SK-N-SH treated with all-trans-retinoic acid at 6 μM for 48 hours (cell line): ENCODE measurements at regions not wholly inside any gene's neighbourhood (a gene's known extent, or its start where the extent isn't known, plus 50 kb on each side); places are given as distances from the start of the nearest gene placed in this dataset.

Experiments
- ATAC-seq: fragments of 200-7000 bp; cut with Tn5 transposase; 3 replicates; pipeline ENCODE4 v1.9.1; 2020; ENCODE audit warnings: mild to moderate bottlenecking, moderate library complexity
- ARNTL ChIP-seq: fragments of 450-650 bp; formaldehyde crosslinking; IDR thresholded peaks from 2 replicates; pipeline ENCODE4 v1.5.0; 2020; ENCODE audit warnings: low read depth, mild to moderate bottlenecking, moderate library complexity, borderline replicate concordance
- BACH2 ChIP-seq: fragments of 250-450 bp; sonication (Bioruptor Pico); IDR thresholded peaks from 2 replicates; pipeline ENCODE4 v1.9.0; 2021; ENCODE audit warnings: mild to moderate bottlenecking, borderline replicate concordance
- ESRRG ChIP-seq: fragments of 250-450 bp; sonication (Bioruptor Pico); IDR thresholded peaks from 2 replicates; pipeline ENCODE4 v1.6.1; 2021; ENCODE audit warnings: mild to moderate bottlenecking
- GLIS3 ChIP-seq: fragments of 250-450 bp; sonication (Bioruptor Pico); IDR thresholded peaks from 2 replicates; pipeline ENCODE4 v1.5.0; 2020; ENCODE audit warnings: mild to moderate bottlenecking, moderate library complexity
- OSR1 ChIP-seq: fragments of 250-450 bp; sonication (Bioruptor Pico); IDR thresholded peaks from 2 replicates; pipeline ENCODE4 v1.8.0; 2022; ENCODE audit warnings: moderate library complexity, mild to moderate bottlenecking, inconsistent platforms
- POU6F1 ChIP-seq: fragments of 250-450 bp; sonication (Bioruptor Pico); IDR thresholded peaks from 2 replicates; pipeline ENCODE4 v1.8.0; 2021; ENCODE audit warnings: low read depth, mild to moderate bottlenecking, moderate library complexity, borderline replicate concordance
- PPARA ChIP-seq: fragments of 250-450 bp; sonication (Bioruptor Pico); IDR thresholded peaks from 2 replicates; pipeline ENCODE4 v1.5.0; 2020; ENCODE audit warnings: mild to moderate bottlenecking, borderline replicate concordance
- SNAI2 ChIP-seq: fragments of 250-450 bp; sonication (Bioruptor Pico); IDR thresholded peaks from 2 replicates; pipeline ENCODE4 v1.5.0; 2020; ENCODE audit warnings: mild to moderate bottlenecking, moderate library complexity
- TCF4 ChIP-seq: fragments of 250-450 bp; sonication (Bioruptor Pico); IDR thresholded peaks from 2 replicates; pipeline ENCODE4 v1.8.0; 2021; ENCODE audit warnings: mild to moderate bottlenecking, moderate library complexity, borderline replicate concordance
- TOX ChIP-seq: fragments of 250-450 bp; sonication (Bioruptor Pico); IDR thresholded peaks from 2 replicates; pipeline ENCODE4 v1.8.0; 2021; ENCODE audit warnings: mild to moderate bottlenecking, moderate library complexity, borderline replicate concordance
- ZC3H10 ChIP-seq: fragments of 250-450 bp; sonication (Bioruptor Pico); IDR thresholded peaks from 2 replicates; pipeline ENCODE4 v1.5.1; 2021; ENCODE audit warnings: mild to moderate bottlenecking, moderate library complexity
- ZFP3 ChIP-seq: fragments of 250-450 bp; sonication (Bioruptor Pico); IDR thresholded peaks from 2 replicates; pipeline ENCODE4 v1.5.0; 2020; ENCODE audit warnings: mild to moderate bottlenecking, moderate library complexity
- ZNF565 ChIP-seq: fragments of 450-650 bp; formaldehyde crosslinking; conservative IDR thresholded peaks from 2 replicates; pipeline ENCODE4 v1.5.0; 2020; ENCODE audit warnings: low read depth, mild to moderate bottlenecking, moderate library complexity
- ZNF70 ChIP-seq: fragments of 450-650 bp; formaldehyde crosslinking; IDR thresholded peaks from 2 replicates; pipeline ENCODE4 v1.5.0; 2020; ENCODE audit warnings: mild to moderate bottlenecking, moderate library complexity
- ZNF8 ChIP-seq: fragments of 450-650 bp; formaldehyde crosslinking; IDR thresholded peaks from 2 replicates; pipeline ENCODE4 v1.5.0; 2020; ENCODE audit warnings: mild to moderate bottlenecking, moderate library complexity
- TF ChIP-seq, protein P1 (sequence below): fragments of 250-450 bp; sonication (Bioruptor Pico); IDR thresholded peaks from 2 replicates; pipeline ENCODE4 v1.5.1; 2020; ENCODE audit warnings: low read depth, mild to moderate bottlenecking, moderate library complexity
- TF ChIP-seq, protein P2 (sequence below): fragments of 250-450 bp; sonication (Bioruptor Pico); IDR thresholded peaks from 2 replicates; pipeline ENCODE4 v1.5.0; 2020; ENCODE audit warnings: mild to moderate bottlenecking, moderate library complexity
- TF ChIP-seq, protein P3 (sequence below): fragments of 250-450 bp; sonication (Bioruptor Pico); IDR thresholded peaks from 2 replicates; pipeline ENCODE4 v1.5.1; 2021; ENCODE audit warnings: mild to moderate bottlenecking, moderate library complexity

GRCh38 chr10:2543974-2544373 lies 523.4 kb upstream of the PFKP start (continued):
- TF ChIP-seq, protein P1, sequence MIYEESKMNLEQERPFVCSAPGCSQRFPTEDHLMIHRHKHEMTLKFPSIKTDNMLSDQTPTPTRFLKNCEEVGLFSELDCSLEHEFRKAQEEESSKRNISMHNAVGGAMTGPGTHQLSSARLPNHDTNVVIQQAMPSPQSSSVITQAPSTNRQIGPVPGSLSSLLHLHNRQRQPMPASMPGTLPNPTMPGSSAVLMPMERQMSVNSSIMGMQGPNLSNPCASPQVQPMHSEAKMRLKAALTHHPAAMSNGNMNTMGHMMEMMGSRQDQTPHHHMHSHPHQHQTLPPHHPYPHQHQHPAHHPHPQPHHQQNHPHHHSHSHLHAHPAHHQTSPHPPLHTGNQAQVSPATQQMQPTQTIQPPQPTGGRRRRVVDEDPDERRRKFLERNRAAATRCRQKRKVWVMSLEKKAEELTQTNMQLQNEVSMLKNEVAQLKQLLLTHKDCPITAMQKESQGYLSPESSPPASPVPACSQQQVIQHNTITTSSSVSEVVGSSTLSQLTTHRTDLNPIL (CRISPR knock-in tag): no peak
- no peak for TF ChIP-seq TCF4 (CRISPR knock-in tag)
- TF ChIP-seq OSR1 (CRISPR knock-in tag): no peak
- no peak for TF ChIP-seq POU6F1 (CRISPR knock-in tag)
- TF ChIP-seq ARNTL (CRISPR knock-in tag): no peak
- TF ChIP-seq, all 23 proteins: peak for 0

- TF ChIP-seq ZC3H10 (CRISPR knock-in tag): no peak
- TF ChIP-seq, protein P2, sequence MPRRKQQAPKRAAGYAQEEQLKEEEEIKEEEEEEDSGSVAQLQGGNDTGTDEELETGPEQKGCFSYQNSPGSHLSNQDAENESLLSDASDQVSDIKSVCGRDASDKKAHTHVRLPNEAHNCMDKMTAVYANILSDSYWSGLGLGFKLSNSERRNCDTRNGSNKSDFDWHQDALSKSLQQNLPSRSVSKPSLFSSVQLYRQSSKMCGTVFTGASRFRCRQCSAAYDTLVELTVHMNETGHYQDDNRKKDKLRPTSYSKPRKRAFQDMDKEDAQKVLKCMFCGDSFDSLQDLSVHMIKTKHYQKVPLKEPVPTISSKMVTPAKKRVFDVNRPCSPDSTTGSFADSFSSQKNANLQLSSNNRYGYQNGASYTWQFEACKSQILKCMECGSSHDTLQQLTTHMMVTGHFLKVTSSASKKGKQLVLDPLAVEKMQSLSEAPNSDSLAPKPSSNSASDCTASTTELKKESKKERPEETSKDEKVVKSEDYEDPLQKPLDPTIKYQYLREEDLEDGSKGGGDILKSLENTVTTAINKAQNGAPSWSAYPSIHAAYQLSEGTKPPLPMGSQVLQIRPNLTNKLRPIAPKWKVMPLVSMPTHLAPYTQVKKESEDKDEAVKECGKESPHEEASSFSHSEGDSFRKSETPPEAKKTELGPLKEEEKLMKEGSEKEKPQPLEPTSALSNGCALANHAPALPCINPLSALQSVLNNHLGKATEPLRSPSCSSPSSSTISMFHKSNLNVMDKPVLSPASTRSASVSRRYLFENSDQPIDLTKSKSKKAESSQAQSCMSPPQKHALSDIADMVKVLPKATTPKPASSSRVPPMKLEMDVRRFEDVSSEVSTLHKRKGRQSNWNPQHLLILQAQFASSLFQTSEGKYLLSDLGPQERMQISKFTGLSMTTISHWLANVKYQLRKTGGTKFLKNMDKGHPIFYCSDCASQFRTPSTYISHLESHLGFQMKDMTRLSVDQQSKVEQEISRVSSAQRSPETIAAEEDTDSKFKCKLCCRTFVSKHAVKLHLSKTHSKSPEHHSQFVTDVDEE (CRISPR knock-in tag): no peak
- no peak for TF ChIP-seq ZNF565 (CRISPR knock-in tag)
- TF ChIP-seq OSR1 (CRISPR knock-in tag): no peak
- no peak for TF ChIP-seq TOX (CRISPR knock-in tag)
- TF ChIP-seq GLIS3 (CRISPR knock-in tag): no peak
- no peak for TF ChIP-seq ZFP3
- TF ChIP-seq, all 23 proteins: peak for 0
- ATAC-seq: no peak
These were observed 524.0 kb upstream of the PFKP start for GRCh38 chr10:2543142-2543886.

GRCh38 chr10:2541176-2541575 lies 526.2 kb upstream of the PFKP start:
- no peak for TF ChIP-seq ESRRG (CRISPR knock-in tag)
- TF ChIP-seq, all 23 proteins: peak for 0
- ATAC-seq: no peak

DNA sequence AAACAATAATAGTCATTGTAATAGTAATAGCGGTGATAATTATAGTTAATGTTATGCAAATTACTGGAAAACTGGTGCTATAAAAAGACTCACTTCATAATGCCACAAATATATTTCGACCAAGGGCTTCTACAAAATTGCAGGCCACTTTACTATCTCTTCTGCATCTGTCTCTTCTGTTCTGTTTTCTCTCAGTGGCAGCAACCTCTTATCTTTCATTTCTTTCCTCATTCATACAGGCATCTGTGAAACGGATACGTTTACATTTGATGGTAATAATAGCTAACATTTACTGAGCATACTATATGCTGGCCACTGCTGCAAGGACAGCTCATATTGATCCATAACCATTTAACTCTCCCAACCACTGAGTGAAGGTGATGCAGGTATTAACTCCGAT lies 537.4 kb upstream of the PFKP start:
- ATAC-seq: no peak
- TF ChIP-seq TCF4 (CRISPR knock-in tag): peak; percentile 80; the same call in 1 of the 2 replicates
- no peak for TF ChIP-seq ZNF565 (CRISPR knock-in tag)
- 0 out of 2 replicates have a peak, but pooled peaks have one; percentile 29 for TF ChIP-seq BACH2 (CRISPR knock-in tag)
- no peak for TF ChIP-seq TOX (CRISPR knock-in tag)
- TF ChIP-seq, protein P3, sequence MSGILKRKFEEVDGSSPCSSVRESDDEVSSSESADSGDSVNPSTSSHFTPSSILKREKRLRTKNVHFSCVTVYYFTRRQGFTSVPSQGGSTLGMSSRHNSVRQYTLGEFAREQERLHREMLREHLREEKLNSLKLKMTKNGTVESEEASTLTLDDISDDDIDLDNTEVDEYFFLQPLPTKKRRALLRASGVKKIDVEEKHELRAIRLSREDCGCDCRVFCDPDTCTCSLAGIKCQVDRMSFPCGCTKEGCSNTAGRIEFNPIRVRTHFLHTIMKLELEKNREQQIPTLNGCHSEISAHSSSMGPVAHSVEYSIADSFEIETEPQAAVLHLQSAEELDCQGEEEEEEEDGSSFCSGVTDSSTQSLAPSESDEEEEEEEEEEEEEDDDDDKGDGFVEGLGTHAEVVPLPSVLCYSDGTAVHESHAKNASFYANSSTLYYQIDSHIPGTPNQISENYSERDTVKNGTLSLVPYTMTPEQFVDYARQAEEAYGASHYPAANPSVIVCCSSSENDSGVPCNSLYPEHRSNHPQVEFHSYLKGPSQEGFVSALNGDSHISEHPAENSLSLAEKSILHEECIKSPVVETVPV (CRISPR knock-in tag): no peak
- no peak for TF ChIP-seq ZC3H10 (CRISPR knock-in tag)

DNA sequence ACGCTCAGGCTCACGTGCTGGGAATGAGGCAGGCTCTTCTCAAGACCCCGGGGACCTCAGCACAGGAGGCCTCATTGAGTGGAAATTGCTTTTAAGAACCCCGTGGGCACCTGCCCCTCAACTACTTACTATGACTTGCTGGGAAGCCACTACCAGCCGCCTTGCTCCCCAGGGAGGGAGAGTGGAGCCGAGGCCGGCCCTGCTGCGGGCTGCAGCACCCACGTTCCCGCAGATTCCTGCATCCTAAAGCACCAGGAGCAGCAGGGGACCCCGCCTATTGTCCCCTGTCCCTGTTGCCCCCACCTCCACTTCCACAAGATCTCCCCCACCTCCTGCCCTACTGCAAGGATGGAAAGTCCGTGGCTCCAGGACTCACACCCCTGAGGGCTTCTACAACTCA lies 541.6 kb upstream of the PFKP start:
- ATAC-seq: no peak
- TF ChIP-seq ZNF565 (CRISPR knock-in tag) (no peak), SNAI2 (no peak), ZNF8 (no peak), GLIS3 (CRISPR knock-in tag) (no peak), BACH2 (CRISPR knock-in tag) (no peak), ZC3H10 (CRISPR knock-in tag) (no peak), ARNTL (CRISPR knock-in tag) (no peak), PPARA (no peak), ZNF70 (CRISPR knock-in tag) (no peak), TCF4 (CRISPR knock-in tag) (no peak), ZFP3 (no peak)
- TF ChIP-seq, protein P2 (CRISPR knock-in tag): no peak
- TF ChIP-seq, protein P3 (CRISPR knock-in tag): no peak
